Endothelial cell of umbilical vein (primary cell): ENCODE measurements at regions not wholly inside any gene's neighbourhood (a gene's known extent, or its start where the extent isn't known, plus 50 kb on each side); places are given as distances from the start of the nearest gene placed in this dataset.

Experiments
- MYC ChIP-seq: IDR thresholded peaks from one replicate; pipeline ENCODE4 v1.6.1; 2011; ENCODE audit warnings: mild to moderate bottlenecking, low read depth, low read length
- POLR2A ChIP-seq: IDR thresholded peaks from 2 replicates; pipeline ENCODE4 v1.6.1; 2012; ENCODE audit warnings: low read depth, mild to moderate bottlenecking, control low read depth, low read length
- TF ChIP-seq, protein P1 (sequence below), 2 donors: IDR thresholded peaks; 1 replicate in 1 of 2; 2 replicates in 1 of 2; pipeline ENCODE4 v1.5.1; 2011; ENCODE audit warnings: low read length in 2 of 2, mild to moderate bottlenecking in 2 of 2, moderate library complexity in 2 of 2, control low read depth in 1 of 2, inconsistent platforms in 1 of 2, low read depth in 1 of 2; ENCODE audit not compliant: insufficient read depth in 1 of 2; ENCODE audit errors: extremely low read depth in 1 of 2

DNA sequence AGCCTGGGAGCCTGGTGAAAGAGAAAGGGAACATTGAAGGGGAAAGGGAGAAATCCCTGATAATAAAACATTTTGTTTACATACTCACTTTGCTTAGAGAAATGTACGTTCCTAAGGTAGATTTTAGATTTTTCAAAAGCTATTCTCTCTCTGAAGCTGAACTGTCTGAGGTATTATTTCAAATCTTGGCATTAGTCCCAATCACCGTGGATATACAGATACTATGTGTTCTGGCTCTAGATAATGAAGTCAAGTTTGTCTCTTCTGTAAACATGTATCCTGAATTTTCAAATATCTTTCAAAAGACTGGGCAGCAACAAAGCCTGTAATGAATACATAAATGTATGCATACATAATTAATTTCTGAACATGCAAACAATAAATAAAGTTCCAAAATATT lies 1104.2 kb upstream of the FAM98A start:
- TF ChIP-seq, protein P1, sequence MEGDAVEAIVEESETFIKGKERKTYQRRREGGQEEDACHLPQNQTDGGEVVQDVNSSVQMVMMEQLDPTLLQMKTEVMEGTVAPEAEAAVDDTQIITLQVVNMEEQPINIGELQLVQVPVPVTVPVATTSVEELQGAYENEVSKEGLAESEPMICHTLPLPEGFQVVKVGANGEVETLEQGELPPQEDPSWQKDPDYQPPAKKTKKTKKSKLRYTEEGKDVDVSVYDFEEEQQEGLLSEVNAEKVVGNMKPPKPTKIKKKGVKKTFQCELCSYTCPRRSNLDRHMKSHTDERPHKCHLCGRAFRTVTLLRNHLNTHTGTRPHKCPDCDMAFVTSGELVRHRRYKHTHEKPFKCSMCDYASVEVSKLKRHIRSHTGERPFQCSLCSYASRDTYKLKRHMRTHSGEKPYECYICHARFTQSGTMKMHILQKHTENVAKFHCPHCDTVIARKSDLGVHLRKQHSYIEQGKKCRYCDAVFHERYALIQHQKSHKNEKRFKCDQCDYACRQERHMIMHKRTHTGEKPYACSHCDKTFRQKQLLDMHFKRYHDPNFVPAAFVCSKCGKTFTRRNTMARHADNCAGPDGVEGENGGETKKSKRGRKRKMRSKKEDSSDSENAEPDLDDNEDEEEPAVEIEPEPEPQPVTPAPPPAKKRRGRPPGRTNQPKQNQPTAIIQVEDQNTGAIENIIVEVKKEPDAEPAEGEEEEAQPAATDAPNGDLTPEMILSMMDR (IDR thresholded peaks at IDR 0.05; ENCODE audit: extremely low read depth in 1 of 2, insufficient read depth in 1 of 2, low read depth in 1 of 2, low read length in 2 of 2): no peak
- no peak for TF ChIP-seq MYC
- no peak for TF ChIP-seq POLR2A
